Activated T-helper 1 cell treated with anti-CD3 and anti-CD28 coated beads, Interleukin-12 subunit alpha, Interleukin-12 subunit beta, Interleukin-2, Interleukin-4 antibody, amounts not matched to agents 30 ng/mL and 10 ng/mL and 1 ng/mL, durations not matched to agents 14 hours and 24 hours and 36 hours (primary cell): ENCODE measurements at regions not wholly inside any gene's neighbourhood (a gene's known extent, or its start where the extent isn't known, plus 50 kb on each side); places are given as distances from the start of the nearest gene placed in this dataset.

ENCODE experiments used
- DNase-seq: peaks from one replicate; pipeline ENCODE4 v3.0.0; 2021; ENCODE audit warnings: low spot score
- H3K27ac Mint-ChIP-seq: one replicate; pipeline ENCODE4 v1.8.0; 2021; ENCODE audit warnings: mild to moderate bottlenecking, mixed read lengths
- H3K27me3 Mint-ChIP-seq: one replicate; pipeline ENCODE4 v1.8.0; 2022; ENCODE audit warnings: mild to moderate bottlenecking, moderate library complexity, mixed read lengths; ENCODE audit not compliant: insufficient read depth
- H3K36me3 Mint-ChIP-seq: one replicate; pipeline ENCODE4 v1.8.0; 2021; ENCODE audit warnings: low read depth, mixed read lengths
- H3K4me1 Mint-ChIP-seq: one replicate; pipeline ENCODE4 v1.8.0; 2021; ENCODE audit warnings: low read depth, mixed read lengths
- H3K4me3 Mint-ChIP-seq: one replicate; pipeline ENCODE4 v1.8.0; 2021; ENCODE audit warnings: mild to moderate bottlenecking, moderate library complexity, mixed read lengths
- H3K9me3 Mint-ChIP-seq: one replicate; pipeline ENCODE4 v1.8.0; 2021; ENCODE audit warnings: mixed read lengths
- intact Hi-C: fragments of 100-400 bp; cut with micrococcal nuclease; formaldehyde crosslinking; loops from one replicate; pipeline ENCODE4 v1.15.1; 2024

DNA sequence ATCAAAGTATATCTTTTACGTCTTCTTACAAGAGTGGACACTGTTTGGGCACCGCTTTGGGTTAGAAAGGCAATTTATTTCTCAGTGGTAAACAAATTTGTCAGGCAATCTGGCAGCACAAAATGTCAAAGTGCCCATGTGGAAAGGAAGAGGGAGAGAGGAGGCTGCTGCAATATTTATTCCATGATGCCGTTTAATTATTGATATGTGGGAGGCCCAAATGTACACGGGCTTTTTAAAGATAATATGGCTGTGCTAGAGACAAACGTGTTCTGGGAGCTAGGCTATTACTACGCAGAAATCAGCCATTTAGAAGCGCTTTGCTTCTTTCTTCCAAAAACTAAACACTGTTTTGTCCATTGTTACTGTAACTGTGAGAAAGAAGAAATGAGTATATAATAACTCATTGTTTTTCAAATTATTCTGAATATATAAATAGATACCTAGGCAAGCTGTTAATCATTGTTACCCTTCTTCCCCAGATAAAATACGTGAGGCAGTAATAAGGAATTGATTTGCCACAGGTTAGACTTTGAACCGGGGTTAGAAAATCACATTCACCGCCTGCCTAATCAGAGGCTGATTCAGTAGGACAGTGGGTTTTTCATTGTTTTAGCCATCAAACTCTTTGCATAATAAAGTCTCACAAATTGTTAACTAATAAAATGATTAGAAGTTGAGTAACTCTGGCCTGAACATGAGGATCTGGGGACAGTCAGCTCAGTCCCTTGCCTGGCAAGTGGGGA, 116.5 kb upstream of the FRMD4A start:
- intact Hi-C loops: no loop called here
- DNase-seq: no peak
- Mint-ChIP-seq H3K27me3 (peaks cover 12% of the 10 kb centered on the region), H3K36me3 (no peaks in the 10 kb centered on the region), H3K4me3 (no peak overlapping the region), H3K4me1 (no peaks in the 10 kb centered on the region), H3K27ac (no peak overlapping the region), H3K9me3 (peaks cover 9% of the 10 kb centered on the region)

DNA sequence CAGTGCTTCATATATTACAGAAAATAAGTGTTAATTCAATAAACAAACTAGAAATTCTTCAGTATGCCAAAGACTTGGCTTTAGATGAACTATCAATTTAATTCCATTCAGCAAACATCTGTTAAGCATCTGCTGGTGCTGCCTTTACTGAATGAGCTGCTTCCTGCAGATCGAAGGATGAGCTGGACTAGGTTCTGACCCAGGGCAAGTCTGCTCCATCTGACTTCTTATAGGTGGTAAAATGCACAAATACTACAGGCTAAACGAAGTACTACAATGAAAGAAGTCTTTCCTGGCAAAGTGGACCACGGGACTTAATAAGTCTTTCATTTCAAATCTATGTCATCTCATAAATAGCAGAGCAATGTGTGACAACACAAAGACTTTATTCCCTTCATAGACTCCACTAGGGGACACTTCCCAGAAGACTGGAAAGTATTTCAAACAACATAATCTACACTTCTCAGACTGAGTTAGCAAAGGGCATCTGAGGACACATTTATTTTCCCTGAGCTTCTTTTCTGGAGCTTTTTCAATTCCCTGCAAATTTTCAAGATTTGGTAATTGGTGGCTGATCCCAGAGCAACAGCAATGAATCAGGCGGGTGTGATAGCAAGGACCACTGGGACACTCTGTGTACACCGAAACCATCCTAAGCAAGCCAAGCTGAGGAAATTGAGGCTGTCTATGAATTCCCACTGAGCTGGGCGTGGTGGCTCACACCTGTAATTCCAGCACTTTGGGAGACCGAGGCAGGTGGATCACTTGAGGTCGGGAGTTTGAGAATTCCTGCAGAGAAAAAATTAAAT, 108.9 kb upstream of the FRMD4A start:
- no peak overlapping the region for H3K4me3 Mint-ChIP-seq
- intact Hi-C loops: no loop called here
- DNase-seq: no peak
- H3K27ac Mint-ChIP-seq: no peak overlapping the region
- no peaks in the 10 kb centered on the region for H3K36me3 Mint-ChIP-seq
- peaks cover 5% of the 10 kb centered on the region for H3K27me3 Mint-ChIP-seq
- H3K4me1 Mint-ChIP-seq: no peaks in the 10 kb centered on the region
- H3K9me3 Mint-ChIP-seq: no peaks in the 10 kb centered on the region

DNA sequence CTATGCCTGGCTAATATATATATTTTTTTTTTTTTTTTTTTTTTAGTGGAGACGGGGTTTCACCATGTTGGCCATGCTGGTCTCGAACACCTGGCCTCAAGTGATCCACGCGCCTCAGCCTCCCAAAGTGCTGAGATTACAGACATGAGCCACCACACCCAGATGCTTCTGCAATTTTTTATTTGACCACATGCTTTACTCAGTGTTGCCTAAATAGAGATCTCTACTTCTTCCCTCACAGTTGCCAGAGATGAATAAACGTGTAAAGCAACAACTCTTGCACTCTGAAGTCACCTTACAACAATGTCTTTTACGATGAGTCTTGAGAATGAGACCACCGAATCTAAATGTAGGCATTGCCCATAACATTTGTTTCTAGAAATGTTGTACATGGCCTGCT, 107.9 kb upstream of the FRMD4A start:
- Mint-ChIP-seq H3K27me3 (peaks cover 3% of the 10 kb centered on the region), H3K4me1 (no peaks in the 10 kb centered on the region), H3K9me3 (no peaks in the 10 kb centered on the region), H3K36me3 (no peaks in the 10 kb centered on the region), H3K27ac (no peak overlapping the region), H3K4me3 (no peak overlapping the region)
- no peak for DNase-seq
- intact Hi-C loops: no loop called here

DNA sequence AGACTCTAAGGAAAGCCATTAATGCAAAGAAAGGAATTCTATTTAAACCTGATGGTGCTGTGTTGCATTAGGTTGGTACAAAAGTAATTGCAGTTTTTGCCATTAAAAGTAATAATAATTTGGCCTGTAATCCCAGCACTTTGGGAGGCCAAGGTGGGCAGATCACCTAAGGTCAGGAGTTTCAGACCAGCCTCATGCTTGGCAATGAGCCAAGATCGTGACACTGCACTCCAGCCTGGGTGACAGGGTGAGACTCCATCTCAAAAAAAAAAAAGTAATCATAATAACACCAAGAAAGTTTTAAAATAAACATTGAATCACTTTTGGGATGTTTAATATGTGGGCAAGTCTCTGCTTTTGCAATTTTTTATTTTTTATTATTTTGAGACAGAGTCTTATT, 107.3 kb upstream of the FRMD4A start:
- peaks cover 8% of the 10 kb centered on the region for H3K27me3 Mint-ChIP-seq
- H3K4me3 Mint-ChIP-seq: no peak overlapping the region
- DNase-seq: no peak
- intact Hi-C loops: no loop called here
- no peak overlapping the region for H3K27ac Mint-ChIP-seq
- H3K36me3 Mint-ChIP-seq: no peaks in the 10 kb centered on the region
- no peaks in the 10 kb centered on the region for H3K9me3 Mint-ChIP-seq
- no peaks in the 10 kb centered on the region for H3K4me1 Mint-ChIP-seq

DNA sequence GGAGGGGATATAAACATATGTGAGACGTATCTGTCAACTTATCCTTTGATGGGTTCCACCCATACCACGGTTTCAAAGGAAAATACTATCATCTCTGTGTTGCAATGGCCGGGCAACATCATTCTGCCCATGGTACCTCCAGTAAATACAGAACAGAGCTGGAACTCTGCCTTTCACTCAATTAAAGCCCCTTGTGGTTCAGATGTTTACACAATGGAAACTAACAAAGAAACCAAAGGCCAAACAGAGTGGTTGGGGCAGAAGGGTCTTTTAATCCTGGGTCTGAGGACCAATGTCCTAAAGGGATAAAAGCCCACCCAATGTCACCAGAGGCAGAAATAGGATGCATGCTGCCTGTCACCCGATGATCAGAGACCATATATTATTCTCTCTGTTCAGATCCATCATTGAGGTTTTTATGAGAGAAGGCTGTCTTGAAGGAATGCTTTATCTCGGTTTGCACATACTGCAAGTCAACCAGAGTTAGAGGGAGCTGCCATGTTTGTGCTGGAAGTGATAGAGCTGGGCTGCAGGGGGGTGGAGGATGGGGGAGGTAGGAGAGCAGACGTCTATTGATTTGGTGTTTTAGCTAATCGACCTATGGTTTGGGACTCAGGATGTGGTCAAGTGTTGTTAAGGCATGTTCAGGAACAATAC, 105.4 kb upstream of the FRMD4A start:
- Mint-ChIP-seq H3K36me3 (no peaks in the 10 kb centered on the region), H3K27ac (no peak overlapping the region), H3K4me1 (no peaks in the 10 kb centered on the region), H3K27me3 (peaks cover 8% of the 10 kb centered on the region), H3K9me3 (no peaks in the 10 kb centered on the region), H3K4me3 (no peak overlapping the region)
- intact Hi-C loops: no loop called here
- DNase-seq: no peak

DNA sequence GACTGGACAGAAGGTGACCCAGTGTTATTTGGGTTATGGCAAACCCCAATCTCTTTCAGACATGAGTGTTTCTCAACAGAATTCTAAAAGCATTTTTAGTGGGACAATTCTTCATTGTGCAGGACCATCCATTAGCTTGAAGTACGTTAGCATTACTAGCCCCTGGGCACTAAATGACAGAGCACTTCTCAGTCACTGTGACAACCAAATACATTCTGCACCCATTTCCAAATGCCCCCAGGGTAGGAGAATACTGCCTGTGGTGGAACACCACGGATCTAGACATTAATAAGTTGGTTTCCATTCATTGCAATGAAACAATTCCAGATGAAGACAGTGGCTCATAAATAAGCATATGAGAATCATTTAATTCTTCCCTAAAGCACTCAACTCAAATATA, 102.4 kb upstream of the FRMD4A start:
- H3K27me3 Mint-ChIP-seq: peaks cover 15% of the 10 kb centered on the region
- no peaks in the 10 kb centered on the region for H3K4me1 Mint-ChIP-seq
- intact Hi-C loops: no loop called here
- H3K27ac Mint-ChIP-seq: no peak overlapping the region
- no peak for DNase-seq
- H3K9me3 Mint-ChIP-seq: no peaks in the 10 kb centered on the region
- no peak overlapping the region for H3K4me3 Mint-ChIP-seq
- no peaks in the 10 kb centered on the region for H3K36me3 Mint-ChIP-seq

DNA sequence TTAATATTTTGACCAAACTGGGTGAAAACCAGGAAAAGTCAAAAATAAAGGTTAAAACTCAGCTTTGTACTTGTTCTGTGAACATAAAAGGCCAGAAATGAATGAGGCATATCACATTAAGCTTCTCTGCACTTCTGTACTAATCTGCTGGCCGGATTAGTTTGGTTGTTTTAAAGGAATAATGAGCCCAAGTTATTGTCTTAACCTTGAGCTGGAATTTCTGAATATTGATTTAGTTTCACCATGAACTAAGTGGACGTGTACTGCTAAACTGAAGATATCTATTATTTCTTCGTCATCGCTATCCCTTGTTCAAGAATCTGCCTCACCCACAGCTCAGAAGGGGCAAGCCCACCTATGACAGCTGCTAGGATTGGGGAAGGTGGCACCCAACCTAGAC, 101.1 kb upstream of the FRMD4A start:
- no peak for DNase-seq
- Mint-ChIP-seq H3K9me3 (no peaks in the 10 kb centered on the region), H3K4me3 (no peak overlapping the region), H3K4me1 (no peaks in the 10 kb centered on the region), H3K36me3 (no peaks in the 10 kb centered on the region), H3K27ac (no peak overlapping the region), H3K27me3 (peaks cover 16% of the 10 kb centered on the region)
- intact Hi-C loops: no loop called here

DNA sequence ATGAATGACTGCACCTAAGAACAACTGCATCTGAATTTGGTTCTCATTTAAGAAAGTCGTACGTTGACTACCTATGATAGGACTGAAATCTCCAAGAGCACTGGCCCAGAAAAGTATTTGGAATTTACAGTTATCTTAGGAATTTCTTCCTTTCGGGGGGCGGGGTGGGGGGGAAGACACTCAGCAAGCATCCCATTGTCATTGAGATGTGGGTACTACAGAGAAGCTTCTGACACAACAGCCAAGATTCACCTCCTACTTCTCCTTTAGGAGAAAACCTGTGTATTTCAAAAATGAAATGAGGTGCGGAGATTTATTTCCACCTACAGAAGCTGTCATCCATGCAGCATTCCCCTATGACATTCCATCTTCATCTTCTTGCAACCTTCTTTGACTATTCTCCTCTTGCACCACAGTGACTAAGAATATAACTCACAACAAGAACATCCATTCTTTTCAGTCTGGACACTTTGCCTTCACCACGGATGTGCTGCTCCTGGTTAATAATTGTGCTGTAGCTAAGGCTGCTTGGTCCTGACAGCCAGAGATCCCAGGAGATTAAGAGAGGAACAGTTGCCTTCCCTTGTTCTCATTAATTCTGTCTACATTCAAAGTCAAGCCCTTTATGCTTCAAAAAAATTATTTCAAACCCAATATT, 98.4 kb upstream of the FRMD4A start:
- Mint-ChIP-seq H3K36me3 (no peaks in the 10 kb centered on the region), H3K27ac (no peak overlapping the region), H3K27me3 (peaks cover 14% of the 10 kb centered on the region), H3K9me3 (no peaks in the 10 kb centered on the region), H3K4me3 (no peak overlapping the region), H3K4me1 (no peaks in the 10 kb centered on the region)
- intact Hi-C loops: no loop called here
- no peak for DNase-seq

DNA sequence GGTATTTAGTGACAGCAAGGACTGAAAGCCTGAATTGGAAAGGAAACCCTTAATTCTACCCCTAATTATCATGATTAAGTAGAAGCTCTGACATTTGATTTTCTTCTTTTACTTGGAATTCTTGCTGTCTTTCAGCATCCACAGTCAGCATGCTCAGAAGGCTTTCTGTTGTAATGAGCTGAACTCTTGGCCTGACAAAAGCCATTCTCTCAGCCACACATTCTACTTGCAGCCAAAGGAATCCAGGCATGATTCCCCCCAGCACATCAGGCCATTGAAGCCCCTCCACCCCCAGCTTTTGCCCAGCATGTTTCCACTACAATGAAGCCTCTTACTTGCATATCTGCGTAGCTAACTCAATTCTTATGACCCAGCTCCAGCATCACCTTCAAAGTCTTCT, 94.3 kb upstream of the FRMD4A start:
- Mint-ChIP-seq H3K4me1 (no peaks in the 10 kb centered on the region), H3K36me3 (no peaks in the 10 kb centered on the region), H3K9me3 (no peaks in the 10 kb centered on the region), H3K4me3 (no peak overlapping the region), H3K27me3 (peaks cover 5% of the 10 kb centered on the region), H3K27ac (no peak overlapping the region)
- intact Hi-C loops: no loop called here
- no peak for DNase-seq

DNA sequence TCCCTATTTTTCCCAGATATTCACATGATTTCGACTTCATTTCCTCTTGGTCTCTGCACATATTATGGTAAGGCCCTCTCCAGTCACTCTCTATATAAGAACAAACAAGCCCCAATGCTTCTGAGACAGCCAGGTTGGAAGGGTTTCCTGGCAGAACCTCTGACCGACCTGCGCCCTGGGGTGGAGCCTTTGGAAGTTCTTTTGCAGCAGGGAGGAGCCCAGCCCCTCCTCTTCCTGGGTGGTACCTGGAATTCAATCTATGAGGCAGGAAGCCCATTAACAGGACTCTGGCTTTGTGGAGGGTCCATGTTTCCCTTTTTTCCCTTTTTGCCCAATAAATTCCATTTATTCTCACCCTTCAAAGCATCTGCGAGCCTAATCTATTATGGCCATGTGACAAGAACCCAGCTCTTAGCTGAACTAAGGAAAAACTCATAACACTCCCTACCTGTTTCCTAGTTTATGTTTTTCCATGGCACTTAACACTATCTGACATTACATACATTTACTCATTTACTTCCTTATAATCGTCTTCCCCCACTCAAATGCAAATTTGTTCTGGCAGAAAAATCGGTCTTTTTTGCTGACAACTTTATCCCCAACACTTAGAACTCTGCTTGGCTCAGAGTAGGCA, 92.5 kb upstream of the FRMD4A start:
- Mint-ChIP-seq H3K27me3 (peaks cover 4% of the 10 kb centered on the region), H3K36me3 (no peaks in the 10 kb centered on the region), H3K9me3 (no peaks in the 10 kb centered on the region), H3K4me1 (no peaks in the 10 kb centered on the region), H3K27ac (no peak overlapping the region), H3K4me3 (no peak overlapping the region)
- DNase-seq: no peak
- intact Hi-C loops: no loop called here

DNA sequence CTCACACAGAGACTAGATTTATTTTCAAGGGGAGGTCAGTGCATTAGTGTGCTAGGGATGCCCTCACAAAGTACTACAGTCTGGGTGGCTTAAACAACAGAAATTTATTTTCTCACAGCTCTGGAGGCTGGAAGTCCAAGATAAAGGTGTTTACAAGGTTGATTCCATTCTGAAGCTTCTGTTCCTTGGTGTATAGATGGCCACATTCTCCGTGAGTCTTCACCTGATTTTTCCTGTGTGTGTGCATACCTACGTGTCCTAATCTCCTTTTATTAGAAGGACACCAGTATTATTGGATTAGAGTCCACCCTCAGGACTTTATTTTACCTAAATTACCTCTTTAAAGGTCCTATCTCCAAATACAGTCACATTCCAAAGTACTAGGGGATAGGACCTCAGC, 91.7 kb upstream of the FRMD4A start:
- H3K4me3 Mint-ChIP-seq: no peak overlapping the region
- H3K27me3 Mint-ChIP-seq: peaks cover 1% of the 10 kb centered on the region
- intact Hi-C loops: no loop called here
- no peaks in the 10 kb centered on the region for H3K36me3 Mint-ChIP-seq
- no peak overlapping the region for H3K27ac Mint-ChIP-seq
- no peaks in the 10 kb centered on the region for H3K4me1 Mint-ChIP-seq
- no peaks in the 10 kb centered on the region for H3K9me3 Mint-ChIP-seq
- no peak for DNase-seq

DNA sequence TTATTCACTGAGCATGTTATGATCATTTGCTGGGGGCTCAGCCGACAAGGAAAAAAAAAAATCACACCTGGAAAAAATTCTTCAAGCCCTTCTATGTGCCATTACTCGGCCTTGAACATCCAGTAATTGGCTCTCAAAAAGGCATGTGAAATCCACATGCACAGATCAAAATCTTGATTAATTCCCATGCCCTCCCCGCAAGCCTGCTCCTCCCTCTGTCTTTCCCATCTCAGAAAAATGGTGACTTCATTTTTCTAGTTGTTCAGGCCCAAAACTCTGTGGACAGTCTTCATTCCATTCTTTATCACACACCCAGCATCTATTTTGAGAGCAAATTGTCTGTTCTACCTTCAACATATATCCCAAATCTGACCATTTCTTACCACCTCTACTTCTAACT, 91.2 kb upstream of the FRMD4A start:
- Mint-ChIP-seq H3K4me3 (no peak overlapping the region), H3K27me3 (peaks cover 1% of the 10 kb centered on the region), H3K4me1 (no peaks in the 10 kb centered on the region), H3K9me3 (no peaks in the 10 kb centered on the region), H3K36me3 (no peaks in the 10 kb centered on the region), H3K27ac (no peak overlapping the region)
- DNase-seq: no peak
- intact Hi-C loops: no loop called here
